ENCODE measurements at regions not wholly inside any gene's neighbourhood (a gene's known extent, or its start where the extent isn't known, plus 50 kb on each side); places are given as distances from the start of the nearest gene placed in this dataset.

DNA sequence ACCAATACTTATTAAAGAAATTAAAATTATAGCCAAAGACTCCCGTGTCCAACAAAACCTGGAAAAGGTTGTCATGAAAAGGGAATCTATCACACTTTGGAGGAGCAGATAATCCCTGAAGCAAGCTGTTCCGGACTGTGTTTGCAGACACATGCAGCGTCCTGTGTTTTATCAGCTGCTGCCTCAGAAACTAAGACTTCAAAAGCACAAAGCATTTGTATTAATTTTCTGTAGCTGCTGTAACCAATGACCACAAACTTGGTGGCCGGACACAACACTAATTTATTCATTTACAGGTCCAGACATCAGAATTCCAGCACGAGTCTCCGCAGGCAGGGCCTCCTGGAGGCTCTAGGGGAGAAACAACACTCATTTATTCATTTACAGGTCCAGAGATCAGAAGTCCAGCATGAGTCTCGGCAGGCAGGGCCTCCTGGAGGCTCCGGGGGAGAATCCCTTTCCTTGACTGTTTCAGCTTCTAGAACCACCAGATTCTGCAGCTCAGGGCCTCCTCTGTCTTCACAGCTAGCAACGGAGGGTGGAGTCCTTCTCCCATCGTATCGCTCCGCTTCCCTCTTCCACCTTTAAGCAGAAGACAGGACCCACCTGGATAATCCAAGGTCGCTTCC, 465.3 kb downstream of the BRD1 start (continued):
- no peak for TF ChIP-seq EZH2phosphoT487 (IDR thresholded peaks at IDR 0.05; ENCODE audit: unreplicated experiment)
- TF ChIP-seq JUNB (IDR thresholded peaks at IDR 0.05; ENCODE audit: unreplicated experiment) = no peak
- no peak for TF ChIP-seq ZNF114 (CRISPR knock-in tag; IDR thresholded peaks at IDR 0.05)
- TF ChIP-seq EZH2 (IDR thresholded peaks at IDR 0.05; ENCODE audit: low read depth, unreplicated experiment) = no peak
- TF ChIP-seq, protein P1, sequence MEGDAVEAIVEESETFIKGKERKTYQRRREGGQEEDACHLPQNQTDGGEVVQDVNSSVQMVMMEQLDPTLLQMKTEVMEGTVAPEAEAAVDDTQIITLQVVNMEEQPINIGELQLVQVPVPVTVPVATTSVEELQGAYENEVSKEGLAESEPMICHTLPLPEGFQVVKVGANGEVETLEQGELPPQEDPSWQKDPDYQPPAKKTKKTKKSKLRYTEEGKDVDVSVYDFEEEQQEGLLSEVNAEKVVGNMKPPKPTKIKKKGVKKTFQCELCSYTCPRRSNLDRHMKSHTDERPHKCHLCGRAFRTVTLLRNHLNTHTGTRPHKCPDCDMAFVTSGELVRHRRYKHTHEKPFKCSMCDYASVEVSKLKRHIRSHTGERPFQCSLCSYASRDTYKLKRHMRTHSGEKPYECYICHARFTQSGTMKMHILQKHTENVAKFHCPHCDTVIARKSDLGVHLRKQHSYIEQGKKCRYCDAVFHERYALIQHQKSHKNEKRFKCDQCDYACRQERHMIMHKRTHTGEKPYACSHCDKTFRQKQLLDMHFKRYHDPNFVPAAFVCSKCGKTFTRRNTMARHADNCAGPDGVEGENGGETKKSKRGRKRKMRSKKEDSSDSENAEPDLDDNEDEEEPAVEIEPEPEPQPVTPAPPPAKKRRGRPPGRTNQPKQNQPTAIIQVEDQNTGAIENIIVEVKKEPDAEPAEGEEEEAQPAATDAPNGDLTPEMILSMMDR (conservative IDR thresholded peaks at IDR 0.05; ENCODE audit: low read depth in 2 of 2) = no peak
- no peak for TF ChIP-seq NANOG (IDR thresholded peaks at IDR 0.05; ENCODE audit: borderline replicate concordance)

DNA sequence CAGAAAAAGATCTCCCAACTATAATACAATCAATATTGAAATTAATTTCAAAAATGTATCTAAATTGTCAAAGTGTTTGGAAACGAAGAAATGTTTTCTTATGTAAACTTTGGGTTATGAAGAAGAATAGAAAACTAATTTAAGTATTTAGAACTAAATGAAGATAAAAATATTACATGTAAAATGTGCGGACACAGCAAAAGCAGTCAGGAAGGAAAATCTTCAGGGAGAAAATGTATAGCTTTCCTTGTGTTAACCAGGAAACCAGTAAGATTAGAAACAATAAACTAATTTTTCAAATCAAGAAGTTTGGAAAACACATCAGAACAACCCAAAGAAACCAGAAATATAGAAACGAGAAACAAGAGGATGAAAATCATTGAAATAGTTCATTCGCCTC, 466.5 kb downstream of the BRD1 start:
- Histone ChIP-seq H3K27ac (ENCODE audit: low read depth) (no peak overlapping the region), H4K20me1 (replicated peaks; ENCODE audit: insufficient read depth) (no peaks in the 10 kb centered on the region), H3K4me2 (no peak overlapping the region), H3K27me3 (ENCODE audit: insufficient read depth) (no peaks in the 10 kb centered on the region), H3K4me3 (no peak overlapping the region; the same call in 1 of the 2 replicates), H3F3A (replicated peaks; ENCODE audit: low read depth) (no peaks in the 10 kb centered on the region), H3K4me1 (ENCODE audit: insufficient read depth) (no peaks in the 10 kb centered on the region), H3K9me2 (ENCODE audit: insufficient read depth) (no peaks in the 10 kb centered on the region), H3K79me2 (replicated peaks; ENCODE audit: insufficient read depth) (no peaks in the 10 kb centered on the region), H3K36me3 (ENCODE audit: insufficient read depth) (peaks cover 4% of the 10 kb centered on the region), H2AFZ (no peak overlapping the region)
- Mint-ChIP-seq H3K36me3 (ENCODE audit: low read depth) (no peaks in the 10 kb centered on the region), H3K9me3 (no peaks in the 10 kb centered on the region; the same call in 1 of the 3 replicates), H3K4me3 (no peak overlapping the region), H3K27me3 (ENCODE audit: insufficient read depth, low read depth, poor library complexity) (peaks cover 3% of the 10 kb centered on the region), H3K4me1 (no peaks in the 10 kb centered on the region), H3K27ac (no peak overlapping the region)
- TF ChIP-seq NANOG (IDR thresholded peaks at IDR 0.05; ENCODE audit: borderline replicate concordance) (no peak), EZH2phosphoT487 (IDR thresholded peaks at IDR 0.05; ENCODE audit: unreplicated experiment) (no peak), CREB1 (CRISPR knock-in tag; IDR thresholded peaks at IDR 0.05; ENCODE audit: low read depth) (no peak), JUNB (IDR thresholded peaks at IDR 0.05; ENCODE audit: unreplicated experiment) (no peak), POLR2AphosphoS5 (IDR thresholded peaks at IDR 0.05; ENCODE audit: low read depth) (no peak), ZNF331 (CRISPR knock-in tag; IDR thresholded peaks at IDR 0.05; ENCODE audit: low read depth) (no peak)
- TF ChIP-seq, protein P2, sequence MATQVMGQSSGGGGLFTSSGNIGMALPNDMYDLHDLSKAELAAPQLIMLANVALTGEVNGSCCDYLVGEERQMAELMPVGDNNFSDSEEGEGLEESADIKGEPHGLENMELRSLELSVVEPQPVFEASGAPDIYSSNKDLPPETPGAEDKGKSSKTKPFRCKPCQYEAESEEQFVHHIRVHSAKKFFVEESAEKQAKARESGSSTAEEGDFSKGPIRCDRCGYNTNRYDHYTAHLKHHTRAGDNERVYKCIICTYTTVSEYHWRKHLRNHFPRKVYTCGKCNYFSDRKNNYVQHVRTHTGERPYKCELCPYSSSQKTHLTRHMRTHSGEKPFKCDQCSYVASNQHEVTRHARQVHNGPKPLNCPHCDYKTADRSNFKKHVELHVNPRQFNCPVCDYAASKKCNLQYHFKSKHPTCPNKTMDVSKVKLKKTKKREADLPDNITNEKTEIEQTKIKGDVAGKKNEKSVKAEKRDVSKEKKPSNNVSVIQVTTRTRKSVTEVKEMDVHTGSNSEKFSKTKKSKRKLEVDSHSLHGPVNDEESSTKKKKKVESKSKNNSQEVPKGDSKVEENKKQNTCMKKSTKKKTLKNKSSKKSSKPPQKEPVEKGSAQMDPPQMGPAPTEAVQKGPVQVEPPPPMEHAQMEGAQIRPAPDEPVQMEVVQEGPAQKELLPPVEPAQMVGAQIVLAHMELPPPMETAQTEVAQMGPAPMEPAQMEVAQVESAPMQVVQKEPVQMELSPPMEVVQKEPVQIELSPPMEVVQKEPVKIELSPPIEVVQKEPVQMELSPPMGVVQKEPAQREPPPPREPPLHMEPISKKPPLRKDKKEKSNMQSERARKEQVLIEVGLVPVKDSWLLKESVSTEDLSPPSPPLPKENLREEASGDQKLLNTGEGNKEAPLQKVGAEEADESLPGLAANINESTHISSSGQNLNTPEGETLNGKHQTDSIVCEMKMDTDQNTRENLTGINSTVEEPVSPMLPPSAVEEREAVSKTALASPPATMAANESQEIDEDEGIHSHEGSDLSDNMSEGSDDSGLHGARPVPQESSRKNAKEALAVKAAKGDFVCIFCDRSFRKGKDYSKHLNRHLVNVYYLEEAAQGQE (IDR thresholded peaks at IDR 0.05; ENCODE audit: unreplicated experiment) = no peak
- TF ChIP-seq, protein P3, sequence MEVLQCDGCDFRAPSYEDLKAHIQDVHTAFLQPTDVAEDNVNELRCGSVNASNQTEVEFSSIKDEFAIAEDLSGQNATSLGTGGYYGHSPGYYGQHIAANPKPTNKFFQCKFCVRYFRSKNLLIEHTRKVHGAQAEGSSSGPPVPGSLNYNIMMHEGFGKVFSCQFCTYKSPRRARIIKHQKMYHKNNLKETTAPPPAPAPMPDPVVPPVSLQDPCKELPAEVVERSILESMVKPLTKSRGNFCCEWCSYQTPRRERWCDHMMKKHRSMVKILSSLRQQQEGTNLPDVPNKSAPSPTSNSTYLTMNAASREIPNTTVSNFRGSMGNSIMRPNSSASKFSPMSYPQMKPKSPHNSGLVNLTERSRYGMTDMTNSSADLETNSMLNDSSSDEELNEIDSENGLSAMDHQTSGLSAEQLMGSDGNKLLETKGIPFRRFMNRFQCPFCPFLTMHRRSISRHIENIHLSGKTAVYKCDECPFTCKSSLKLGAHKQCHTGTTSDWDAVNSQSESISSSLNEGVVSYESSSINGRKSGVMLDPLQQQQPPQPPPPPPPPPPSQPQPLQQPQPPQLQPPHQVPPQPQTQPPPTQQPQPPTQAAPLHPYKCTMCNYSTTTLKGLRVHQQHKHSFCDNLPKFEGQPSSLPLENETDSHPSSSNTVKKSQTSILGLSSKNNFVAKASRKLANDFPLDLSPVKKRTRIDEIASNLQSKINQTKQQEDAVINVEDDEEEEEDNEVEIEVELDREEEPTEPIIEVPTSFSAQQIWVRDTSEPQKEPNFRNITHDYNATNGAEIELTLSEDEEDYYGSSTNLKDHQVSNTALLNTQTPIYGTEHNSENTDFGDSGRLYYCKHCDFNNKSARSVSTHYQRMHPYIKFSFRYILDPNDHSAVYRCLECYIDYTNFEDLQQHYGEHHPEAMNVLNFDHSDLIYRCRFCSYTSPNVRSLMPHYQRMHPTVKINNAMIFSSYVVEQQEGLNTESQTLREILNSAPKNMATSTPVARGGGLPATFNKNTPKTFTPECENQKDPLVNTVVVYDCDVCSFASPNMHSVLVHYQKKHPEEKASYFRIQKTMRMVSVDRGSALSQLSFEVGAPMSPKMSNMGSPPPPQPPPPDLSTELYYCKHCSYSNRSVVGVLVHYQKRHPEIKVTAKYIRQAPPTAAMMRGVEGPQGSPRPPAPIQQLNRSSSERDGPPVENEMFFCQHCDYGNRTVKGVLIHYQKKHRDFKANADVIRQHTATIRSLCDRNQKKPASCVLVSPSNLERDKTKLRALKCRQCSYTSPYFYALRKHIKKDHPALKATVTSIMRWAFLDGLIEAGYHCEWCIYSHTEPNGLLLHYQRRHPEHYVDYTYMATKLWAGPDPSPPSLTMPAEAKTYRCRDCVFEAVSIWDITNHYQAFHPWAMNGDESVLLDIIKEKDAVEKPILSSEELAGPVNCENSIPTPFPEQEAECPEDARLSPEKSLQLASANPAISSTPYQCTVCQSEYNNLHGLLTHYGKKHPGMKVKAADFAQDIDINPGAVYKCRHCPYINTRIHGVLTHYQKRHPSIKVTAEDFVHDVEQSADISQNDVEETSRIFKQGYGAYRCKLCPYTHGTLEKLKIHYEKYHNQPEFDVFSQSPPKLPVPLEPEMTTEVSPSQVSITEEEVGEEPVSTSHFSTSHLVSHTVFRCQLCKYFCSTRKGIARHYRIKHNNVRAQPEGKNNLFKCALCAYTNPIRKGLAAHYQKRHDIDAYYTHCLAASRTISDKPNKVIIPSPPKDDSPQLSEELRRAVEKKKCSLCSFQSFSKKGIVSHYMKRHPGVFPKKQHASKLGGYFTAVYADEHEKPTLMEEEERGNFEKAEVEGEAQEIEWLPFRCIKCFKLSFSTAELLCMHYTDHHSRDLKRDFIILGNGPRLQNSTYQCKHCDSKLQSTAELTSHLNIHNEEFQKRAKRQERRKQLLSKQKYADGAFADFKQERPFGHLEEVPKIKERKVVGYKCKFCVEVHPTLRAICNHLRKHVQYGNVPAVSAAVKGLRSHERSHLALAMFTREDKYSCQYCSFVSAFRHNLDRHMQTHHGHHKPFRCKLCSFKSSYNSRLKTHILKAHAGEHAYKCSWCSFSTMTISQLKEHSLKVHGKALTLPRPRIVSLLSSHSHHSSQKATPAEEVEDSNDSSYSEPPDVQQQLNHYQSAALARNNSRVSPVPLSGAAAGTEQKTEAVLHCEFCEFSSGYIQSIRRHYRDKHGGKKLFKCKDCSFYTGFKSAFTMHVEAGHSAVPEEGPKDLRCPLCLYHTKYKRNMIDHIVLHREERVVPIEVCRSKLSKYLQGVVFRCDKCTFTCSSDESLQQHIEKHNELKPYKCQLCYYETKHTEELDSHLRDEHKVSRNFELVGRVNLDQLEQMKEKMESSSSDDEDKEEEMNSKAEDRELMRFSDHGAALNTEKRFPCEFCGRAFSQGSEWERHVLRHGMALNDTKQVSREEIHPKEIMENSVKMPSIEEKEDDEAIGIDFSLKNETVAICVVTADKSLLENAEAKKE (CRISPR knock-in tag; IDR thresholded peaks at IDR 0.05) = no peak
- ATAC-seq (no peak), DNase-seq (ENCODE audit: low spot score) (no peak)

Data from GM23338 (cell line).